Naive thymus-derived CD8-positive, alpha-beta T cell (primary cell): ENCODE measurements at regions not wholly inside any gene's neighbourhood (a gene's known extent, or its start where the extent isn't known, plus 50 kb on each side); places are given as distances from the start of the nearest gene placed in this dataset.
A peak's percentile ranks its signal among the peaks of the same experiment; 100 is the strongest.

ENCODE experiments used
- ATAC-seq, 2 donors: fragments of 150-1000 bp; cut with Tn5 transposase in 1 of 2; sonication (Bioruptor Pico), chemical (Tn5 transposase) in 1 of 2; 1 replicate in 1 of 2; 2 replicates in 1 of 2; pipeline ENCODE4 v1.10.0; 2021; ENCODE audit warnings: mild to moderate bottlenecking in 2 of 2, moderate library complexity in 2 of 2
- POLR2A ChIA-PET: fragments of 350-600 bp; sonication (Branson Sonifier 250); formaldehyde crosslinking; loops from one replicate; lab custom pipeline; 2021; ENCODE audit warnings: antibody characterized with exemption; lab: Charles Lee
- DNase-seq, 10 donors: peaks; one replicate each; pipeline versions ENCODE4 v3.0.0 to v3.0.0-alpha.2; 2020 to 2022
- H3K27ac Mint-ChIP-seq, 10 donors: one replicate each; pipeline ENCODE4 v1.8.0; 2020 to 2022; ENCODE audit warnings: mild to moderate bottlenecking in 10 of 10, mixed read lengths in 10 of 10, moderate library complexity in 4 of 10, inconsistent platforms in 1 of 10
- H3K27me3 Mint-ChIP-seq, 5 donors: one replicate each; pipeline ENCODE4 v1.8.0; 2021 to 2022; ENCODE audit warnings: mixed read lengths in 5 of 5
- H3K36me3 Mint-ChIP-seq, 3 donors: one replicate each; pipeline ENCODE4 v1.8.0; 2020 to 2022; ENCODE audit warnings: mixed read lengths in 3 of 3, mild to moderate bottlenecking in 2 of 3, inconsistent platforms in 1 of 3
- H3K4me1 Mint-ChIP-seq, 4 donors: one replicate each; pipeline ENCODE4 v1.8.0; 2021 to 2022; ENCODE audit warnings: mixed read lengths in 4 of 4
- H3K4me3 Mint-ChIP-seq, 10 donors: one replicate each; pipeline ENCODE4 v1.8.0; 2020 to 2022; ENCODE audit warnings: mild to moderate bottlenecking in 10 of 10, mixed read lengths in 10 of 10, moderate library complexity in 6 of 10, inconsistent platforms in 1 of 10
- H3K9me3 Mint-ChIP-seq, 9 donors: one replicate each; pipeline ENCODE4 v1.8.0; 2020 to 2022; ENCODE audit warnings: mixed read lengths in 9 of 9, mild to moderate bottlenecking in 3 of 9, inconsistent platforms in 1 of 9, moderate library complexity in 1 of 9

GRCh38 chr6:63424636-63425035 lies 104.9 kb upstream of the LGSN start:
- DNase-seq (no peak), ATAC-seq (no peak)
- Mint-ChIP-seq H3K4me3 (no peak overlapping the region), H3K9me3 (peaks cover 0 to 21% (median 9%) of the 10 kb centered on the region in 9 donors), H3K4me1 (no peaks in the 10 kb centered on the region), H3K27me3 (peaks cover 0 to 7% (median 3%) of the 10 kb centered on the region in 5 donors), H3K36me3 (peaks cover 0 to 10% (median 2%) of the 10 kb centered on the region in 3 donors), H3K27ac (no peak overlapping the region)
- POLR2A ChIA-PET = no interaction called here

GRCh38 chr6:63425493-63425892 lies 105.7 kb upstream of the LGSN start:
- peaks cover 0 to 17% (median 5%) of the 10 kb centered on the region in 9 donors for H3K9me3 Mint-ChIP-seq
- no peak overlapping the region for H3K27ac Mint-ChIP-seq
- H3K4me3 Mint-ChIP-seq = no peak overlapping the region
- peaks cover 1 to 7% (median 6%) of the 10 kb centered on the region in 5 donors for H3K27me3 Mint-ChIP-seq
- DNase-seq (no peak), ATAC-seq (no peak)
- H3K36me3 Mint-ChIP-seq = peaks cover 0 to 6% (median 1%) of the 10 kb centered on the region in 3 donors
- POLR2A ChIA-PET = no interaction called here
- no peaks in the 10 kb centered on the region for H3K4me1 Mint-ChIP-seq

- H3K27ac Mint-ChIP-seq = no peak overlapping the region
- ATAC-seq = no peak
- POLR2A ChIA-PET = no interaction called here
Observed at GRCh38 chr6:63426844-63427243, 107.1 kb upstream of the LGSN start.

GRCh38 chr6:63427951-63428350 lies 108.2 kb upstream of the LGSN start:
- peaks cover 0 to 14% (median 6%) of the 10 kb centered on the region in 5 donors for H3K27me3 Mint-ChIP-seq
- no peak for ATAC-seq
- H3K27ac Mint-ChIP-seq = no peak overlapping the region
- H3K36me3 Mint-ChIP-seq = no peaks in the 10 kb centered on the region
- POLR2A ChIA-PET = no interaction called here
- no peaks in the 10 kb centered on the region for H3K4me1 Mint-ChIP-seq
- peaks cover 0 to 3% (median 0%) of the 10 kb centered on the region in 9 donors for H3K9me3 Mint-ChIP-seq
- H3K4me3 Mint-ChIP-seq = no peak overlapping the region
- no peak for DNase-seq

More at GRCh38 chr6:63426844-63427243, 107.1 kb upstream of the LGSN start:
- Mint-ChIP-seq H3K36me3 (no peaks in the 10 kb centered on the region), H3K27me3 (peaks cover 0 to 14% (median 6%) of the 10 kb centered on the region in 5 donors), H3K9me3 (peaks cover 0 to 7% (median 0%) of the 10 kb centered on the region in 9 donors), H3K4me3 (no peak overlapping the region), H3K4me1 (no peaks in the 10 kb centered on the region)
- DNase-seq = no peak

GRCh38 chr6:63430985-63431519 lies 111.3 kb upstream of the LGSN start:
- ATAC-seq = no peak
- Mint-ChIP-seq H3K36me3 (no peaks in the 10 kb centered on the region), H3K27me3 (peaks cover 0 to 14% (median 8%) of the 10 kb centered on the region in 5 donors), H3K27ac (no peak overlapping the region), H3K4me1 (no peaks in the 10 kb centered on the region), H3K4me3 (no peak overlapping the region), H3K9me3 (no peaks in the 10 kb centered on the region)
- POLR2A ChIA-PET = no interaction called here
- DNase-seq = no peak

- no peak for DNase-seq
- Mint-ChIP-seq H3K36me3 (no peaks in the 10 kb centered on the region), H3K4me1 (peaks cover 0 to 5% (median 0%) of the 10 kb centered on the region in 4 donors), H3K27me3 (peaks cover 0 to 13% (median 7%) of the 10 kb centered on the region in 5 donors), H3K9me3 (peaks cover 0 to 4% (median 0%) of the 10 kb centered on the region in 9 donors), H3K4me3 (no peak overlapping the region), H3K27ac (no peak overlapping the region)
- POLR2A ChIA-PET = no interaction called here
- ATAC-seq = no peak
Observed at GRCh38 chr6:63434943-63435342, 115.2 kb upstream of the LGSN start.

GRCh38 chr6:63436356-63436755 lies 116.6 kb upstream of the LGSN start:
- ATAC-seq (no peak), DNase-seq (no peak)
- H3K4me3 Mint-ChIP-seq = no peak overlapping the region
- H3K27me3 Mint-ChIP-seq = peaks cover 0 to 4% (median 2%) of the 10 kb centered on the region in 5 donors
- POLR2A ChIA-PET = no interaction called here
- H3K4me1 Mint-ChIP-seq = peaks cover 0 to 5% (median 0%) of the 10 kb centered on the region in 4 donors
- H3K36me3 Mint-ChIP-seq = no peaks in the 10 kb centered on the region
- no peak overlapping the region for H3K27ac Mint-ChIP-seq
- peaks cover 0 to 4% (median 0%) of the 10 kb centered on the region in 9 donors for H3K9me3 Mint-ChIP-seq

- DNase-seq = no peak
- no peak overlapping the region for H3K4me3 Mint-ChIP-seq
- H3K27me3 Mint-ChIP-seq = peaks cover 0 to 4% (median 3%) of the 10 kb centered on the region in 5 donors
- POLR2A ChIA-PET = no interaction called here
- H3K4me1 Mint-ChIP-seq = peaks cover 0 to 5% (median 0%) of the 10 kb centered on the region in 4 donors
- H3K9me3 Mint-ChIP-seq = peaks cover 0 to 4% (median 0%) of the 10 kb centered on the region in 9 donors
- no peak for ATAC-seq
- no peaks in the 10 kb centered on the region for H3K36me3 Mint-ChIP-seq
- H3K27ac Mint-ChIP-seq = no peak overlapping the region
Observed at GRCh38 chr6:63437058-63437457, 117.3 kb upstream of the LGSN start.

- DNase-seq = no peak
- POLR2A ChIA-PET = no interaction called here
- ATAC-seq = no peak
- Mint-ChIP-seq H3K36me3 (no peaks in the 10 kb centered on the region), H3K9me3 (peaks cover 0 to 4% (median 0%) of the 10 kb centered on the region in 9 donors), H3K4me1 (peaks cover 0 to 5% (median 0%) of the 10 kb centered on the region in 4 donors), H3K4me3 (no peak overlapping the region), H3K27me3 (peaks cover 0 to 4% (median 3%) of the 10 kb centered on the region in 5 donors), H3K27ac (no peak overlapping the region)
Observed at GRCh38 chr6:63440057-63440456, 120.3 kb upstream of the LGSN start.

- H3K4me3 Mint-ChIP-seq = no peak overlapping the region
- H3K27me3 Mint-ChIP-seq = peaks cover 0 to 4% (median 3%) of the 10 kb centered on the region in 5 donors
- ATAC-seq = no peak
- no peak overlapping the region for H3K27ac Mint-ChIP-seq
- no peak for DNase-seq
- POLR2A ChIA-PET = no interaction called here
- H3K36me3 Mint-ChIP-seq = no peaks in the 10 kb centered on the region
- H3K4me1 Mint-ChIP-seq = peaks cover 0 to 5% (median 0%) of the 10 kb centered on the region in 4 donors
- peaks cover 0 to 4% (median 0%) of the 10 kb centered on the region in 9 donors for H3K9me3 Mint-ChIP-seq
Observed at GRCh38 chr6:63440594-63440993, 120.8 kb upstream of the LGSN start.

GRCh38 chr6:63441266-63441956 lies 121.6 kb upstream of the LGSN start:
- Mint-ChIP-seq H3K27ac (peak overlapping the region in 6 of 10 donors; percentile 26 to 91 (median 54)), H3K27me3 (peaks cover 0 to 4% (median 3%) of the 10 kb centered on the region in 5 donors), H3K4me3 (peak overlapping the region; percentile 7 to 87 (median 60)), H3K36me3 (no peaks in the 10 kb centered on the region), H3K4me1 (peaks cover 0 to 5% (median 0%) of the 10 kb centered on the region in 4 donors), H3K9me3 (peaks cover 0 to 4% (median 0%) of the 10 kb centered on the region in 9 donors)
- POLR2A ChIA-PET = no interaction called here
- peak in 3 of 10 donors; percentile 4 to 12 (median 5) for DNase-seq
- peak; percentile 46 to 58 for ATAC-seq

- DNase-seq = no peak
- no peak overlapping the region for H3K4me3 Mint-ChIP-seq
- H3K9me3 Mint-ChIP-seq = peaks cover 0 to 3% (median 0%) of the 10 kb centered on the region in 9 donors
- peaks cover 0 to 4% (median 3%) of the 10 kb centered on the region in 5 donors for H3K27me3 Mint-ChIP-seq
- no peaks in the 10 kb centered on the region for H3K36me3 Mint-ChIP-seq
- no peak overlapping the region for H3K27ac Mint-ChIP-seq
- peaks cover 0 to 5% (median 0%) of the 10 kb centered on the region in 4 donors for H3K4me1 Mint-ChIP-seq
- no peak for ATAC-seq
- POLR2A ChIA-PET = no interaction called here
Observed at GRCh38 chr6:63442870-63443269, 123.1 kb upstream of the LGSN start.

GRCh38 chr6:63444768-63445167 lies 125.0 kb upstream of the LGSN start:
- peaks cover 0 to 5% (median 3%) of the 10 kb centered on the region in 5 donors for H3K27me3 Mint-ChIP-seq
- POLR2A ChIA-PET = no interaction called here
- H3K9me3 Mint-ChIP-seq = peaks cover 0 to 2% (median 0%) of the 10 kb centered on the region in 9 donors
- no peak overlapping the region for H3K27ac Mint-ChIP-seq
- ATAC-seq (no peak), DNase-seq (no peak)
- H3K4me1 Mint-ChIP-seq = peaks cover 0 to 1% (median 0%) of the 10 kb centered on the region in 4 donors
- no peaks in the 10 kb centered on the region for H3K36me3 Mint-ChIP-seq
- H3K4me3 Mint-ChIP-seq = no peak overlapping the region
